ENCODE measurements at regions not wholly inside any gene's neighbourhood (a gene's known extent, or its start where the extent isn't known, plus 50 kb on each side); places are given as distances from the start of the nearest gene placed in this dataset.

- H3K4me3 Mint-ChIP-seq = no peak overlapping the region
- H3K36me3 ChIP-seq = no peaks in the 10 kb centered on the region
- H3F3A ChIP-seq (ENCODE audit: low read depth) = no peaks in the 10 kb centered on the region
- H3K27ac ChIP-seq = no peak overlapping the region
- H3K27ac Mint-ChIP-seq = no peak overlapping the region
- no peaks in the 10 kb centered on the region for H3K9me3 ChIP-seq (ENCODE audit: low read depth)
- H3K79me2 ChIP-seq (ENCODE audit: low read depth) = no peaks in the 10 kb centered on the region
- no peaks in the 10 kb centered on the region for H3K9me3 Mint-ChIP-seq
- peaks cover 6% of the 10 kb centered on the region for H3K4me1 Mint-ChIP-seq
- H3K4me2 ChIP-seq = no peak overlapping the region
- no peaks in the 10 kb centered on the region for H3K36me3 Mint-ChIP-seq
- no peaks in the 10 kb centered on the region for H4K20me1 ChIP-seq (ENCODE audit: low read depth)
- H3K4me3 ChIP-seq = no peak overlapping the region
- no peak overlapping the region for H3K9ac ChIP-seq
- peaks cover 2% of the 10 kb centered on the region for H3K27me3 Mint-ChIP-seq (ENCODE audit: insufficient read depth, low read depth)
- TF ChIP-seq EZH2 (IDR thresholded peaks at IDR 0.05) (no peak), EZH2phosphoT487 (IDR thresholded peaks at IDR 0.05) (no peak)
- TF ChIP-seq, protein P1, sequence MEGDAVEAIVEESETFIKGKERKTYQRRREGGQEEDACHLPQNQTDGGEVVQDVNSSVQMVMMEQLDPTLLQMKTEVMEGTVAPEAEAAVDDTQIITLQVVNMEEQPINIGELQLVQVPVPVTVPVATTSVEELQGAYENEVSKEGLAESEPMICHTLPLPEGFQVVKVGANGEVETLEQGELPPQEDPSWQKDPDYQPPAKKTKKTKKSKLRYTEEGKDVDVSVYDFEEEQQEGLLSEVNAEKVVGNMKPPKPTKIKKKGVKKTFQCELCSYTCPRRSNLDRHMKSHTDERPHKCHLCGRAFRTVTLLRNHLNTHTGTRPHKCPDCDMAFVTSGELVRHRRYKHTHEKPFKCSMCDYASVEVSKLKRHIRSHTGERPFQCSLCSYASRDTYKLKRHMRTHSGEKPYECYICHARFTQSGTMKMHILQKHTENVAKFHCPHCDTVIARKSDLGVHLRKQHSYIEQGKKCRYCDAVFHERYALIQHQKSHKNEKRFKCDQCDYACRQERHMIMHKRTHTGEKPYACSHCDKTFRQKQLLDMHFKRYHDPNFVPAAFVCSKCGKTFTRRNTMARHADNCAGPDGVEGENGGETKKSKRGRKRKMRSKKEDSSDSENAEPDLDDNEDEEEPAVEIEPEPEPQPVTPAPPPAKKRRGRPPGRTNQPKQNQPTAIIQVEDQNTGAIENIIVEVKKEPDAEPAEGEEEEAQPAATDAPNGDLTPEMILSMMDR (IDR thresholded peaks at IDR 0.05) = no peak
- H3K4me1 ChIP-seq = peaks cover 24% of the 10 kb centered on the region
- DNase-seq (ENCODE audit: low spot score) = no peak
- H2AFZ ChIP-seq (replicated peaks) = no peak overlapping the region
- no peaks in the 10 kb centered on the region for H3K27me3 ChIP-seq
These were observed 76.2 kb upstream of the OLIG3 start for GRCh38 chr6:137570393-137570792.

DNA sequence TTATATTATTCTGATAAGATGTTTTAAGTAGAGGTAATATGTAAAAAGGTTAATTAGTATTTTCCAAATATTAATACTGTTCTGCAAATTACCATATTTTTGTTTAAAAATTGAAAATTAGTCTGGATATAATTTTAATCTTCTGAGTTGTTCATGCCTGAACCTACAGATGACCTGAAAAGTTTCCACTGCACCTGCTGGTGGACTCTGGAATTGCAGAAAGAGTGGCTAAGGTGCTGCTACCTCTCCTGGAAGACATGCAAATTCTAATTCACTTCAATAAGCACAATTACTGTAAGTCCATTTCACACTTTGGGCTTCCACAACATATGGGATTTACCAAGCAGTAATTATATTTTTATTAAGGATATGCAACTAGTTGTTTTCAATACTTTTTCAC, 77.7 kb upstream of the OLIG3 start:
- TF ChIP-seq EZH2phosphoT487 (IDR thresholded peaks at IDR 0.05) = no peak
- TF ChIP-seq, protein P1 (IDR thresholded peaks at IDR 0.05) = peak; percentile 68
- H3K36me3 ChIP-seq = no peaks in the 10 kb centered on the region
- H2AFZ ChIP-seq (replicated peaks) = no peak overlapping the region
- Mint-ChIP-seq H3K4me3 (no peak overlapping the region), H3K27ac (no peak overlapping the region), H3K36me3 (no peaks in the 10 kb centered on the region), H3K9me3 (no peaks in the 10 kb centered on the region), H3K27me3 (ENCODE audit: insufficient read depth, low read depth) (peaks cover 2% of the 10 kb centered on the region), H3K4me1 (peaks cover 6% of the 10 kb centered on the region)
- H3K9ac ChIP-seq = no peak overlapping the region
- H3K27me3 ChIP-seq = no peaks in the 10 kb centered on the region
- peaks cover 24% of the 10 kb centered on the region for H3K4me1 ChIP-seq
- H3F3A ChIP-seq (ENCODE audit: low read depth) = no peaks in the 10 kb centered on the region
- no peaks in the 10 kb centered on the region for H4K20me1 ChIP-seq (ENCODE audit: low read depth)
- no peaks in the 10 kb centered on the region for H3K79me2 ChIP-seq (ENCODE audit: low read depth)
- no peak overlapping the region for H3K4me2 ChIP-seq
- H3K9me3 ChIP-seq (ENCODE audit: low read depth) = no peaks in the 10 kb centered on the region
- DNase-seq (ENCODE audit: low spot score) = peak; percentile 47
- H3K4me3 ChIP-seq = no peak overlapping the region
- no peak overlapping the region for H3K27ac ChIP-seq

DNA sequence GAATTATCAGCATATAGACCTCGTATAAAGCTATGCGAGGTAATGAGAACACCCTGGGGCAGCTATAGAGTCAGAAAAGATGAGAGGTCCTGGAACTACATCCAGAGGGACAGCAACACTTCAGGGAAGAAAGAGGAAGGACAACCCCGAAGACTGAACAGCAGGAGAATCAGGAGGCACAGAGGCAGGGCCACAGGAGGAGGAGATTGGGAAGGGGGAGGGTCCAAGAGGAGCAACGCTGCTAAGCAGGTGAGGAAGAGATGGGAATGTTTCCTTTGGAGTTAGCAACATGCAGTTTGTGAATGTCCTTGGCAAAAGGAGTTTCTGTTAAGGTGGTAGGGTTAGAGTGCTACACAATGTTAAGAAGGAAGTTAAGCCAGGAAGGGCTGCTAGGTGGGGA, 79.5 kb upstream of the OLIG3 start:
- H3K4me3 Mint-ChIP-seq = no peak overlapping the region
- Histone ChIP-seq H3K4me1 (peaks cover 8% of the 10 kb centered on the region), H3K79me2 (ENCODE audit: low read depth) (no peaks in the 10 kb centered on the region), H3F3A (ENCODE audit: low read depth) (no peaks in the 10 kb centered on the region), H3K4me3 (no peak overlapping the region), H3K9me3 (ENCODE audit: low read depth) (no peaks in the 10 kb centered on the region), H2AFZ (replicated peaks) (no peak overlapping the region), H3K27me3 (no peaks in the 10 kb centered on the region), H4K20me1 (ENCODE audit: low read depth) (no peaks in the 10 kb centered on the region), H3K4me2 (no peak overlapping the region), H3K27ac (no peak overlapping the region), H3K36me3 (no peaks in the 10 kb centered on the region), H3K9ac (no peak overlapping the region)
- no peaks in the 10 kb centered on the region for H3K4me1 Mint-ChIP-seq
- no peak for TF ChIP-seq EZH2 (IDR thresholded peaks at IDR 0.05)
- TF ChIP-seq, protein P1 (IDR thresholded peaks at IDR 0.05) = no peak
- TF ChIP-seq EZH2phosphoT487 (IDR thresholded peaks at IDR 0.05) = no peak
- no peaks in the 10 kb centered on the region for H3K9me3 Mint-ChIP-seq
- H3K27ac Mint-ChIP-seq = no peak overlapping the region
- no peak for DNase-seq (ENCODE audit: low spot score)
- peaks cover 2% of the 10 kb centered on the region for H3K27me3 Mint-ChIP-seq (ENCODE audit: insufficient read depth, low read depth)
- H3K36me3 Mint-ChIP-seq = no peaks in the 10 kb centered on the region

- Histone ChIP-seq H3K4me1 (peaks cover 4% of the 10 kb centered on the region), H2AFZ (replicated peaks) (no peak overlapping the region), H3K27me3 (no peaks in the 10 kb centered on the region), H3F3A (ENCODE audit: low read depth) (no peaks in the 10 kb centered on the region), H4K20me1 (ENCODE audit: low read depth) (no peaks in the 10 kb centered on the region), H3K4me3 (no peak overlapping the region), H3K36me3 (no peaks in the 10 kb centered on the region), H3K27ac (no peak overlapping the region), H3K9me3 (ENCODE audit: low read depth) (no peaks in the 10 kb centered on the region), H3K9ac (no peak overlapping the region), H3K79me2 (ENCODE audit: low read depth) (no peaks in the 10 kb centered on the region), H3K4me2 (no peak overlapping the region)
- Mint-ChIP-seq H3K36me3 (no peaks in the 10 kb centered on the region), H3K27me3 (ENCODE audit: insufficient read depth, low read depth) (no peaks in the 10 kb centered on the region), H3K27ac (no peak overlapping the region), H3K9me3 (peaks cover 2% of the 10 kb centered on the region), H3K4me1 (peaks cover 4% of the 10 kb centered on the region), H3K4me3 (no peak overlapping the region)
- TF ChIP-seq, protein P1 (IDR thresholded peaks at IDR 0.05) = no peak
- TF ChIP-seq EZH2 (IDR thresholded peaks at IDR 0.05) = no peak
- TF ChIP-seq EZH2phosphoT487 (IDR thresholded peaks at IDR 0.05) = no peak
- DNase-seq (ENCODE audit: low spot score) = no peak
These were observed 85.4 kb upstream of the OLIG3 start for GRCh38 chr6:137579612-137580011.

All from neural progenitor cell (in vitro differentiated cells).